HG02798 (cell line): ENCODE measurements at regions not wholly inside any gene's neighbourhood (a gene's known extent, or its start where the extent isn't known, plus 50 kb on each side); places are given as distances from the start of the nearest gene placed in this dataset.

Source experiments
- ATAC-seq: cut with Tn5 transposase; IDR thresholded peaks from one replicate; pipeline ENCODE4 v1.9.1; 2021; ENCODE audit warnings: mild to moderate bottlenecking; ENCODE audit not compliant: unreplicated experiment, poor library complexity

GRCh38 chr10:78539247-78539766 lies 505.6 kb downstream of the RPS24 start:
- ATAC-seq, result no peak

GRCh38 chr10:78540355-78541076 lies 506.9 kb downstream of the RPS24 start:
- no peak for ATAC-seq

GRCh38 chr10:78541481-78542140 lies 507.9 kb downstream of the RPS24 start:
- no peak for ATAC-seq

GRCh38 chr10:78542141-78542489 lies 508.5 kb downstream of the RPS24 start:
- ATAC-seq, result no peak

GRCh38 chr10:78542521-78542920 lies 508.9 kb downstream of the RPS24 start:
- ATAC-seq, result no peak

GRCh38 chr10:78543031-78543748 lies 509.5 kb downstream of the RPS24 start:
- ATAC-seq, result no peak

- no peak for ATAC-seq
These were observed 510.2 kb downstream of the RPS24 start for GRCh38 chr10:78543749-78544362.

GRCh38 chr10:78544423-78545090 lies 510.9 kb downstream of the RPS24 start:
- ATAC-seq, result no peak

- ATAC-seq, result no peak
These were observed 512.1 kb downstream of the RPS24 start for GRCh38 chr10:78545756-78546155.

GRCh38 chr10:78547397-78547796 lies 513.7 kb downstream of the RPS24 start:
- no peak for ATAC-seq

GRCh38 chr10:78547905-78548304 lies 514.2 kb downstream of the RPS24 start:
- ATAC-seq, result no peak

- ATAC-seq, result no peak
These were observed 514.7 kb downstream of the RPS24 start for GRCh38 chr10:78548369-78548768.

- ATAC-seq, result no peak
These were observed 515.7 kb downstream of the RPS24 start for GRCh38 chr10:78549140-78549935.

- ATAC-seq, result no peak
These were observed 516.4 kb downstream of the RPS24 start for GRCh38 chr10:78550090-78550489.

- no peak for ATAC-seq
These were observed 517.1 kb downstream of the RPS24 start for GRCh38 chr10:78550716-78551115.

GRCh38 chr10:78551184-78552005 lies 517.4 kb upstream of the ZMIZ1 start:
- ATAC-seq, result no peak

GRCh38 chr10:78552261-78552811 lies 516.4 kb upstream of the ZMIZ1 start:
- no peak for ATAC-seq

GRCh38 chr10:78553792-78554191 lies 515.0 kb upstream of the ZMIZ1 start:
- ATAC-seq, result no peak
